Neural cell (in vitro differentiated cells): ENCODE measurements at regions not wholly inside any gene's neighbourhood (a gene's known extent, or its start where the extent isn't known, plus 50 kb on each side); places are given as distances from the start of the nearest gene placed in this dataset.

Experiments
- EP300 ChIP-seq: fragments of 450-650 bp; conservative IDR thresholded peaks from 2 replicates; pipeline ENCODE4 v1.6.1; 2014; ENCODE audit warnings: antibody characterized with exemption, mild to moderate bottlenecking, moderate library complexity; ENCODE audit not compliant: poor library complexity, severe bottlenecking
- RAD21 ChIP-seq: fragments of 450-650 bp; conservative IDR thresholded peaks from 2 replicates; pipeline ENCODE4 v1.6.1; 2014; ENCODE audit warnings: antibody characterized with exemption, mild to moderate bottlenecking, moderate library complexity
- TAF1 ChIP-seq: IDR thresholded peaks from 2 replicates; pipeline ENCODE4 v1.6.1; 2012; ENCODE audit warnings: low read depth
- TF ChIP-seq, protein P1 (sequence below): fragments of 450-650 bp; IDR thresholded peaks from 2 replicates; pipeline ENCODE4 v1.5.1; 2014; ENCODE audit warnings: antibody characterized with exemption, mild to moderate bottlenecking, moderate library complexity; ENCODE audit not compliant: poor library complexity, severe bottlenecking

DNA sequence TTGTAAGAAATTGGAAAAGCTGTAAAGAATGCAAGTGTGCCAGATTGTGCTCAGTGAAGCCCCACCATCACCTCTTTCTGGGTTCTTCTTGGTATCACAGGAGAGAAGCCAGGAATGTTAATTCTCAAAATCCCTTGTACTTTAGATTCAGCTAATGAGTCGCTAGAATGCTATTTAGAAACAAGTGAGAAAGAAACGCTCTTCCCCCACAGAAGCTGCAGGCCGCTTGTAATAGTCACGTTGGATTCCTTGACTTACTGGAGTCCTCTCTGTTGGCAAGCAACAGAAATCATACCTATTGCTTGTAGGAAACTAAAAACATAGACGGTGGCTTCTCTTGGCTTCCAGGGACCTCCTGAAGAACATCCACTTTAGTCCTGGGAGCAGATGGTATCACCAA lies 375.6 kb upstream of the LRATD1 start:
- TF ChIP-seq TAF1: no peak
- TF ChIP-seq, protein P1, sequence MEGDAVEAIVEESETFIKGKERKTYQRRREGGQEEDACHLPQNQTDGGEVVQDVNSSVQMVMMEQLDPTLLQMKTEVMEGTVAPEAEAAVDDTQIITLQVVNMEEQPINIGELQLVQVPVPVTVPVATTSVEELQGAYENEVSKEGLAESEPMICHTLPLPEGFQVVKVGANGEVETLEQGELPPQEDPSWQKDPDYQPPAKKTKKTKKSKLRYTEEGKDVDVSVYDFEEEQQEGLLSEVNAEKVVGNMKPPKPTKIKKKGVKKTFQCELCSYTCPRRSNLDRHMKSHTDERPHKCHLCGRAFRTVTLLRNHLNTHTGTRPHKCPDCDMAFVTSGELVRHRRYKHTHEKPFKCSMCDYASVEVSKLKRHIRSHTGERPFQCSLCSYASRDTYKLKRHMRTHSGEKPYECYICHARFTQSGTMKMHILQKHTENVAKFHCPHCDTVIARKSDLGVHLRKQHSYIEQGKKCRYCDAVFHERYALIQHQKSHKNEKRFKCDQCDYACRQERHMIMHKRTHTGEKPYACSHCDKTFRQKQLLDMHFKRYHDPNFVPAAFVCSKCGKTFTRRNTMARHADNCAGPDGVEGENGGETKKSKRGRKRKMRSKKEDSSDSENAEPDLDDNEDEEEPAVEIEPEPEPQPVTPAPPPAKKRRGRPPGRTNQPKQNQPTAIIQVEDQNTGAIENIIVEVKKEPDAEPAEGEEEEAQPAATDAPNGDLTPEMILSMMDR: no peak
- no peak for TF ChIP-seq RAD21
- no peak for TF ChIP-seq EP300
